ENCODE measurements at regions not wholly inside any gene's neighbourhood (a gene's known extent, or its start where the extent isn't known, plus 50 kb on each side); places are given as distances from the start of the nearest gene placed in this dataset.
"Not testable (repeated sequence)": the region's sequence is repeated elsewhere in the genome, so short reads cannot be mapped to it uniquely, and the experiment has no call there.

DNA sequence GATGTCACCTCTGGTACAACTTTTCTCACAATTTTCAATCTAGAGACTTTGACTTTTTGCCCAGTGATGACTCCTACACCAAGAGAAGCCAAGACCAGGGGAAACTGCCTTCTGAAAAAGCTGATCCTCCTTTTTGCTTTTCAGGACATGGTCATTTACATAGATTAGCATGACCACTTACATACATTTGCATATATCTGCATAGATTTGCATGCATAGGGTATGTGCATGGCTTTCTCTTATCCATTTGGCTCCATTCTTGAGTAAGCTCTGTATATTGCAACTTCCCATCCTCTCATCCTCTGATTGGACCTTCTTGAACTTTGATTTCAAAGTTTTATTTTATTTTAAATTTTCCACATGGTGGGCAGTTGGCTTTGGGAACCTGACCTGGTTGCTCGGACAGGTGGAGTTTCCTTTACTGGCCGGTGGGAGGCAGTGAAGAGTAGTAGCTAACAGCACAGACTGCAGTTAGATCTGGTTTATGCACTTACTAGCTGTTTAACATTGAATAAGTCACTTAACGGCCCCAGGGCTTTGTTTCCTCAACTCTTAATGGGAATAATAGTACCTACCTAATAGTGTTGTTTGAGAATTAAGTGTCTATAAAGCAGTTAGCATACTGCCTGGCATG lies 92.9 kb downstream of the GPR139 start:
- peak; percentile 6 for DNase-seq

DNA sequence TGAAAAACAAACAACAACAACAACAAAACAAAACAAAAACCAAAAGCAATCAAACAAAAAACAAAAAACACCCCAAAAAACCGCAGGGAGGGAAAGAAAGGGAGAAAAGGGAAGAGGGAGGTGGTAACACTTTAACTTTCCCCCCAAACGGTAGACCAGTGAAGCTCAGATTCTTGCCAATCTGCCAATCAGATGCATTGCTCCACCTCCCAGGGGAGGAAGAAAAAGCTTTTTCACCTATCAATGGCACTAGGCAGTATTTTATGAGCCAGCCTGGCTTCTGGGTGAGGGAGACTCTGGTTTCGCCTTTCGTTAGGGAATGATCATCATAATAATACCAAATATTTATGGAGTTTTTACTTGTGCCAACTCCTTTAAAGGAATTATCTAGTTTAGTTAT lies 94.1 kb downstream of the GPR139 start:
- DNase-seq, result no peak

DNA sequence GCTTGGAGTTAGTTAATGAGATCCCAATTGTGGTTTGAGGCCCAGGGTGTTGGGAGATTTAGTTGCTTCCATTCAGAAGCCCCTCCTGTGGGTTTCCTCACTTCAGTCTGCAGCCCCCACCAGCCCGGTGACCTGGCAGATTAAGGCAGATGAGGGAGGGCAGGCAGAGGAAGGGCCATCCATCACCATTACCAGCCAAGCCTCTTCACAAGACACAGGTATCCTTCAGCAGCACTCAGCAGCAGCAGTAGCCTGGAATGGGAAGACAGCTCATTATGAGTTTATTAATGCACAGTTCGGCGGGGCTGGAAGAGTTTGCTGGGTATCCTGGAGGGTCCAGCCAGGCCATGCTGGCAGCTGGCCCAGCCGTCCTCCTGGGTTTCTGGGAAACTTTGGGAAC lies 90.0 kb upstream of the GPRC5B start:
- no peak for DNase-seq

DNA sequence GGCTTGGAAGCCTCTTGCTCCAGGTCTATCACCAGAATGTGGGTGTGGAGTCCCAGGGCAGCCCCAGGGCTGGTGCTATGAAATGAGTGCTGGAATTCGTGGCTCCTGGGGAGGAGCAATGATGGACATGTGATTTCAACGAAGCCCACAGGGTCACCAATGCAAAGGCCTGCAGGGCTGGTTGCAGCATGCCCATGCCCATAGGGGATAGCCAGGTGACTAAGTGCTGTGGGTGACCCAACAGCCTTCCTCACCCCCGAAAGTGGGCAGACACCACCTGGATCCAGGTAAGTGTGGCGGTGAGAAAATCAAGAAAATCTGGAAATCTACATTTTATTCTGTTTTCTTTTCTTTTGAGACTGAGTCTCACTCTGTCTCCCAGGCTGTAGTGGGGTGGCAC lies 87.5 kb upstream of the GPRC5B start:
- DNase-seq, result no peak

DNA sequence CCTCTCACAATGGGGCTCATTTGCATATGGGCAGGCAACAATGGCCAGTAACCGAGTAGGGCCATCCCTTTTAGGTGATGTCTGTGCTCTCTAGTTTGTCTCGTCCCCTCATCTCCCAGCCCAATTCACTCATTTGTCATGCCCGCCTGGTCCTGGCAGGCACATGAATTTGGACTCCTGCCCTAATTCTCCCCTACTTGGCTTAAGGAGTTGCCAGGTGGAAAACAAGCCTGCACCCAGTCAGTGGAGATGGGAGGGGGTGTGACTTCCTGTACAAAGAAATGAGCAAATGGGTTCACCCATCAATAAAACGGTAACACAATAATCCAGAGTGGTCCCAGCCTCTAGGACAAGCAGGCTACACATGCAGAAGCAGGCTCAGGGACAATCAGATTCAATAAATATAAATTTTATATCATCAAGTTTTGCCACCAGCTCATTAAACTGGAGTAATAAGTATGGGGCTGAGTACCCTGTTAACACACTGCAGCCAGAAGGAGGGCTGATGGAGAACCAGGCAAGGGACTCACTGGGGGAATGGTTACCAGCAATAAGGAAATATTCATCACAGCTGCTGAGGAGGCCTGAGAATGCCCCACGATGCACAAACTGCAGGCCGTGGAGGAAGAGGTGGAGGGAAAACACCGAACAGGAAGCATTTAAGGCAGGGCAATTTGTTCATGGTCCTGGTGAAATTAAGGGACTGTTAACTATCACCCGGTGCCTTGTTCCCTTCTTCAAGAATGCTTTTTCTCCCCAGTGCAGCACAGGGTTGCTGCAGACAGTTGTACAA lies 84.4 kb upstream of the GPRC5B start:
- DNase-seq, result no peak

DNA sequence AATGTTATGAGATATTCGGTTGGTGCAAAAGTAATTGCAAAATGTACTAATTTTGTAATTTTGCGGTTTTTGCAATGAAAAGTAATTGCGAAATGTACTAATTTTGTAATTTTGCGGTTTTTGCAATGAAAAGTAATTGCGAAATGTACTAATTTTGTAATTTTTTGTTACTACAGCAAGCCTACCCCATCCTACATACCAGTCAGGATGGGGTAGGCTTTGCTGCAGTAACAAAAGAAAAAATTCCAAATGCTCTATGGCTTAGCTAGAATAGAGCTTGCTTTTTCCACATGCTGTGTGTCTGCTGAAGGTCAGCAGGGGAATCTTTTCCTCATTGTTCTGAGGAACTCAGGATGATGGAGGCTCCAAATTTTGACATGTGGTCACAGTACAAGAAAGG lies 83.3 kb upstream of the GPRC5B start:
- DNase-seq, result no peak

DNA sequence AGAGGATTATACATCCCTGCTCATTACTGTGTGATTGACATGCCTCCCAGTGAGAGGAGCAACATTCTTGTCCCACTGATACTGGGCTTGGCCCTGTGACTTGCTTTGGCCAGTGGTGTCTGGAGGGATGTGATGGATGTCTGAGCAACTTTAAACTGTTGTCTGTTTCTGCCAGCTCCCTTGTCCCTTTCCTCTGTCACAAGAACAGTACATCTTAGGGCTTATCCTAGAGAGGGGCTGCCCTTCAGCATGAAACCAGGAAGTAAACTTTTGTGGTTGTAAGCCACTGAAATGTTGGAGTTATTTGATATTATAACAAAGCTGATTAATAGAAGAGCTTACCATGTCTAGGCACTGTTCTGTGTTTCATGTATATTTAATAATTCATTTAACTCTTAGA lies 82.9 kb upstream of the GPRC5B start:
- no peak for DNase-seq

DNA sequence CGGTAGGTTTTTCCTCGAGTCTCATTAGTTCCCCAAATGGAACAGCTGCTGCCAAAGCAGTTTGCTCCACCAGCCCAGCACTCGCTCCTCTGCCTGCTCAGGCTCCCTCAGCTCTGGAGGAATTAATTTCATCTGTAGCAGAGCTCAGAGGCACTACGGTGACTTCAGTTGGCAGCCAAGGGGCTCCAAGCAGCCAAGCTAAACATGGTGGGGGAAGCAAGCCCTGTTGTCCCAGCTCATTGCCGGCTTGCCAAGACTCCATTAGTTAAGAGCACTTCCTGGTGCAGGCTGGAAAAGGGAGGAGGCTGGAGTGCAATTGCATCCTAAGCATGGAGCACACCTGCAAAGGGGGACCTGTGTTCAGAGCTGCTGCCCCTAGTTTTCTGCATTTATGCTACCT lies 78.7 kb upstream of the GPRC5B start:
- DNase-seq, result no peak

DNA sequence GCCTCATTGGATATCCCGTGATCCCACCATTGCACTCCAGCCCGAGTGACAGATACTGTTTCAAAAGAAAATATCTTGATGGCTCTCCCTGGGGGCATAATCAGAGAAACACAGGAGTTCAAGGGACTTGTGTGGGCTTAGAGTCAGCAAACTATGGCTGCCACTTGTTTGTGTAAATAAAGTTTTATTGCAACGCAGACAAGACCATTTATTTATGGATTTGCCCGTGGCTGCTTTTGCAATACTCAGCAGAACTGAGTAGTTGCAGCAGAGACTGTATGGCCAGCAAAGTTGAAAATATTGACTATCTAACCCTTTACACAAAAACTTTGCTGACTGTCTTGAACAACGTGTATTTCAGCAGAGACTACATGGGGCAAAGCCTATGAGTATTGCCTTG lies 75.5 kb upstream of the GPRC5B start:
- no peak for DNase-seq

DNA sequence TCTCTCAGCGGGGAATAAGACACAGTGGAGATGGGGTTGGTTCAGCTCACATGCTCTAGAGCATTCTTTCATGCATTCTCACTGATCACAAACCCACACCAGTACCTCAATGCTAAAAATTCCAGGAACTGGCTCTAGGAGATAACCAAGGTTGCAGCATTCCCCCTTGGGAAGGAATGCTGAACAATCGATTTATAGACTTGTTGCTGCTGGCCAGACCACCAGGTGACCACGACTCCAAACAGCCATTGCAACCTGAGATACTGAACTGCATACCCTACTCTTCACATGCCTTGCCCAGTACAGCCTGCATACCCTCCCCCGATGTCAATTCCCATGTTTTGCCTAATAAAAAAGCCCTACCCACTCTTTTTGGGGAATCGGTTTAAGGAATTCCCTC lies 75.1 kb upstream of the GPRC5B start:
- no peak for DNase-seq

DNA sequence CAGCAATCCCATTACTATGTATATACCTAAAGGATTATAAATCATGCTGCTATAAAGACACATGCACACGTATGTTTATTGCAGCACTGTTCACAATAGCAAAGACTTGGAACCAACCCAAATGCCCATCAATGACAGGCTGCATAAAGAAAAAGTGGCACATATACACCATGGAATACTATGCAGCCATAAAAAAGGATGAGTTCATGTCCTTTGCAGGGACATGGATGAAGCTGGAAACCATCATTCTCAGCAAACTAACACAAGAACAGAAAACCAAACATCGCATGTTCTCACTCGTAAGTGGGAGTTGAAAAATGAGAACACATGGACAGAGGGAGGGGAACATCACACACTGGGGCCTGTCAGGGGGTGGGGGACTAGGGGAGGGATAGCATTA lies 71.2 kb upstream of the GPRC5B start:
- DNase-seq, result not testable (repeated sequence)

DNA sequence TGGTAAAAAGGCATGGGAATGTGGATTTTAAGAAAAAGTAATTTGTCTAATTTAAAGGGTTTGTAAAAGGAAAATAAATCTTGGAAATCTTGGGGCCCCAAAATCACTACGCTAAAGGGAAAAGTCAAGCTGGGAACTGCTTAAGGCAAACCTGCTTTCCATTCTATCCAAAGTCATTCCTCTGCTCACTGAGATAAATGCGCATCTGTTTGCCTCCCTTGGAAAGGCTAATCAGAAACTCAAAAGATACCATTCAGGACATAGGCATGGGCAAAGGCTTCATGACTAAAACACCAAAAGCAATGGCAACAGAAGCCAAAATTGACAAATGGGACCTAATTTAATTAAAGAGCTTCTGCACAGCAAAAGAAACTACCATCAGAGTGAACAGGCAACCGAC lies 70.4 kb upstream of the GPRC5B start:
- not testable (repeated sequence) for DNase-seq

DNA sequence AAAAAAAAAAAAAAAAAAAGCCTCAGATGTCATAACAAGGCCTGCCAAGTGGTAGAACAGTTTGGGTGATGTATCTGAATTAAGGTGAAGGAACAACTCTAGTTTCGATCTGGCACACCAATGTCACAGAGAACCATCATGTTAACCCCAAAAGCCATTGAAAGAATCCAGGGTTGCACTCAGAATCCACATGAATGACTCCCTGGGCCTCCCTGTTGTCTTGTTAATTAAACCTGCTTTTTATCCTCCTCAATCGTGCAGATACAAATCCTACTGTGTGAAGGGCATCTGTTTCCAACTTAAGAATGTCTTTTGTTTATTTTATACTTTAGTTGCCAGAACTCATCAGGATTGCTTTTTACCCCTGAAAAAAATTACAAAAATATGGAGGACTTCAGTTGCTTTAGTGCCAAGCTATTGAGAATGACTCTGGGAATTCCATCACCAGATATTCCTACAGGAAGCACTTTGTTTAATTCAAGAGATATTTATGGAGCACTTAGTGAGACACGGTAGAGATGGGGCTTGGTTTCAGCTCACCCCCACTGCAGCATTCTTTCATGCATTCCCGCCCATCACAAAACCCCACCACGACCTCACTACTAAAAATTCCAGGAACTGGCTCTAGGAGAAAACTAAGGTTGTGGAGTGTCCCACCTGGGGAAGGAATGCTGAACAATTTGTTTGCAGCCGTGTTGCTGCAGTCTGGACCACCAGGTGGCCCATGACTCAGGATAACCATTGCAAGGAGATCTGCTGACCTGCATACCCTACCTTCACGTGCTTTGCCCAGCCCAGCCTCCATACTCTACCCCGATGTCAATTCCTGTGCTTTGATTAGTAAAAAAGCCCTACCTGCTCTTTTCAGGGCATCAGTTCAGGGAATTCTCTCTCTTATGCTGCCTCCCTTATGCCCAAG lies 63.8 kb upstream of the GPRC5B start:
- no peak for DNase-seq

DNA sequence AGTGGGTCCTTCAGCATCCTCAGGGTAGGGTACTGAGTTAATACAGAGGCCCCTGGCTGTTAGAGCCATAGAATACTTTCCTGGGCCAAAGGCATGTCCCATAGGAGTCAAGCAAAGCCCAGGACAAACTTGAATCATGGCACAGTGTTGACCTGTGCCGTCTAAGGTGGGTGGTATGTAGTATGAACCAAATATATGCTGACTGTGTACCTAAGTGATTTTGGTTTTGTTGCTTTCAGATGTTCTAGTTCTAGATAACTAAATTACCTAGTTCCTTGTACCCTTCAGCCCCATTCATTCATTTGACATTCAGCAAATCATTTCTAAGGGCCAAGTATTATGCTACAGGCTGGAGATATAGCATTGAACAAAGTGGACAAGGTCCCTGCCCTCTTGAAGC lies 61.3 kb upstream of the GPRC5B start:
- no peak for DNase-seq

DNA sequence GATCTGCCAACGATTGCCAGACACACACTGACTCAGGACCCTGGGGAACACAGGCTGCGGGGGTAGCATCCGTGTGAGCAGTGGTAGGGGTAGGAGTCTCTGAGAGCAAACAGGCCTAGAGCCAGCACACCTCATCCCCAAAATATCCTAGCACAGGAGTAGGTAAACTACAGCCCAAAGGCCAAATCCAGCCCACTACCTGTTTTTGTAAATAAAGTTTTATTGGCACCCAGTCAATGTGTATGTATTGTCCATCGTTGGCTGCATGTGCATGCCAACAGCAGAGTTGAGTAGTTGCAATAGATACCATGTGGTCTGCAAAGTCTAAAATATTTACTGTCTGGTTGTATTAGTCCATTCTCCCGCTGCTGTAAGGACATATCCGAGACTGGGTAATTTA lies 55.5 kb upstream of the GPRC5B start:
- DNase-seq, result no peak

DNA sequence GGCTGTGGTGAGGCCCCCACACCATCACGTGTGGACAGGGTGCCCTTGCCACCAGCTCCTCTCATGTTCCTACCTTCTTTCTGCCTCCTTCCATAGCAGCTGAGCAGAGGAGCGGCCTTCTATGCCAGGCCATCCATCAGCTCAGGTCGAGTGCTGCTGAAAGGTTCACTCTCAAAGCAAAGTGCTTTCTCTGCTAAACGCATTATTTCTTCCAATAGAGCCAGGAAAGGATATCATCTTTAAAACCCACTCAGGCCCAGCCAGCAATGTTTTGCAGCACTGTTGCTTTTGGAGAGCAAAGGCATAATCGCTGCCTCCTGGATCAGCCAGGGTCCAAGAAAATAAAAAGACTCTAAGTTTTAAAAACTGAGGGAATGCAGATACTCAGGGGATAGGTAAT lies 54.9 kb upstream of the GPRC5B start:
- no peak for DNase-seq

DNA sequence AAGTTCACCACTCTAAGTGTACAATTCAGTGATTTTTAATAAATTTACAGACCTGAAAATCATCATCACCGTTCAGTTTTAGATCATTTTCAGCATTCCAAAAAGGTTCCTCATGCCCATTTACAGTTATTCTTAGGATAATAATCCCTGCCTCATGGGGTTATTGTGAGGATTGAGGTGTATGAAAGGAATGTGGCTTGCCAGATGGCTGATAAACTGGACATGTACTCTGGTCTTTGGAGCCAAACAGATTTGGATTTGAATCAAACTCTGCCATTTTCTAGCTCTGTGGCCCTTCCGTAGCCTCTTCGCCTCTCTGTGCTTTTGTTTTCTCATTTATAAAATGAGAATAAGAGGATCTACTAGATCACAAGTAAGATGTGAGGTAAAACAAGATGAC lies 53.9 kb upstream of the GPRC5B start:
- no peak for DNase-seq

DNA sequence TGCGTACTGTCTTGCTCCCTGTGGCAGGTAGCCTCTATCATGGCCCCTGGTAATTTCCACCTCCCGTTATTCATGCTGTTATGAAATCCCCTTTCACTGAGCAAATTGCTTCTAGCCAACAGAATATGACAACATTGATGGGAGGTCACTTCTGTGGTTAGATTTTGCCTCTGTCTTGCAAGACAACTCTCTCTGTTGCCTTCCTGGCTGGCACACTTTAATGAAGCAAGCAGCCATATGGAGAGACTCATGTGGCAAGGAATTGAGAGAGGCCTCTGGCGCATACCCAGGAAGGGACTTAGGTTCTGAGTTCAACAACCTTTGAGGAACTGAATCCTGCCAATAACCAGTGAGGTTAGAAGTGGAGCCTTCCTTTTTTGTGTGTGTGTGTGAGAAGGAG lies 51.8 kb upstream of the GPRC5B start:
- no peak for DNase-seq

DNA sequence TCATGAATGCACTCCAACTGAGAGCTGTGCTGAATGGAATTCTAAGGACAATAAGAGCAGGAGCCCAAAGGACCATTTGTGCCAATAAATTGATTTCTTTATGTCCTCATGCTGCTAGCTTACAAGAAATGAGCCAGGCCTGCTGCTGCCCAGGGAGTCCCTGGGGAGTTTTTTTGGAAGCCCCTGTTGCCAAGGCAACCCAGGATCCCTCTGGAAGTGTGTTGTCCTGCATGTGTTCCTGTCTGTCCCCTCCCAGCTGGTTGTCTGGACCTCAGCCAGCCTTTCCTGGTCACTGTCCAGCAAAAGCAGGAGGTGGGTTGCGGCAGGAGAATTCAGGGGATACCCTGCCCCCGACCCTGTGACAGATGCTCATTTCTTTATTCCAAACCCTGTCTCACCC lies 51.0 kb upstream of the GPRC5B start:
- no peak for DNase-seq
